ENCODE measurements at regions not wholly inside any gene's neighbourhood (a gene's known extent, or its start where the extent isn't known, plus 50 kb on each side); places are given as distances from the start of the nearest gene placed in this dataset.

DNA sequence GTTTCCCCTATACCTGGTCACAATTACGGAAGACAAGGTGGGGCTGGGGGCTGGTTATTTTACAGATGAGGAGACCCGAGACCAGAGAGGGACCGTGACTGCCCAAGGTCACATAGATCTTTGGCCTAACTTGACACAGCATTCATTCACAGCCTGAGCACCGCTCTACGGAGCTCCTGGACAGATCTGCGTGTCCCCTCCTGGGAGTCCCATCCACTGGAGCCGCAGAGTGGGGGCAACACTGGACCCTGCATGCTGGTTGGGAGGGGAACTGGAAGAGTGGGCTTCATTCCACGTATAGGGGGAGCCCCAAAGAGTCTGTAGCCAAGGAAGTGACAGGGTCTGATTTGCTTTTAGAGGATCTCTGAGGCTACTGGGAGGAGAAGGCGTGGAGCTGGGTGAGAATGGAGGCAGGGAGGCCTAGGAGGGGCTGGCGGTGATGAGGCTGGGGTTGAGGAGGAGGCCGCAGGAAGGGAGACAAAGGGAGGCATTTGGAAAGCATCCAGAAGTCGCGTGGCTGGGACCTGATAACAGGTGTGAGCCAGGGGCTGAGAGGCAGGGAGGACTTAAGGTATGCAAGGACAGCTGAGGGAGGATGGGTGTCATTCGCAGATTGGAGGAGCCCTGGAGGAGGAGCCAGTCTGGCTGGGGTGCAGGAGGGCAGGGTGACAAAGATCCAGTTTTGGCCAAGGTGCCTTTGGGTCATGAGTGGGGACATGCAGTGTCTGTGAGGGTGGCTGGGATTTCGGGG is 64.3 kb upstream of the IER5L start:
- peak overlapping the region in 1 of 2 donors; percentile 68 for H3K27ac ChIP-seq
- H3K4me3 ChIP-seq: no peak overlapping the region
- TF ChIP-seq, protein P1, sequence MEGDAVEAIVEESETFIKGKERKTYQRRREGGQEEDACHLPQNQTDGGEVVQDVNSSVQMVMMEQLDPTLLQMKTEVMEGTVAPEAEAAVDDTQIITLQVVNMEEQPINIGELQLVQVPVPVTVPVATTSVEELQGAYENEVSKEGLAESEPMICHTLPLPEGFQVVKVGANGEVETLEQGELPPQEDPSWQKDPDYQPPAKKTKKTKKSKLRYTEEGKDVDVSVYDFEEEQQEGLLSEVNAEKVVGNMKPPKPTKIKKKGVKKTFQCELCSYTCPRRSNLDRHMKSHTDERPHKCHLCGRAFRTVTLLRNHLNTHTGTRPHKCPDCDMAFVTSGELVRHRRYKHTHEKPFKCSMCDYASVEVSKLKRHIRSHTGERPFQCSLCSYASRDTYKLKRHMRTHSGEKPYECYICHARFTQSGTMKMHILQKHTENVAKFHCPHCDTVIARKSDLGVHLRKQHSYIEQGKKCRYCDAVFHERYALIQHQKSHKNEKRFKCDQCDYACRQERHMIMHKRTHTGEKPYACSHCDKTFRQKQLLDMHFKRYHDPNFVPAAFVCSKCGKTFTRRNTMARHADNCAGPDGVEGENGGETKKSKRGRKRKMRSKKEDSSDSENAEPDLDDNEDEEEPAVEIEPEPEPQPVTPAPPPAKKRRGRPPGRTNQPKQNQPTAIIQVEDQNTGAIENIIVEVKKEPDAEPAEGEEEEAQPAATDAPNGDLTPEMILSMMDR (IDR thresholded peaks at IDR 0.05): no peak
- no peak for DNase-seq (ENCODE audit: low spot score)

DNA sequence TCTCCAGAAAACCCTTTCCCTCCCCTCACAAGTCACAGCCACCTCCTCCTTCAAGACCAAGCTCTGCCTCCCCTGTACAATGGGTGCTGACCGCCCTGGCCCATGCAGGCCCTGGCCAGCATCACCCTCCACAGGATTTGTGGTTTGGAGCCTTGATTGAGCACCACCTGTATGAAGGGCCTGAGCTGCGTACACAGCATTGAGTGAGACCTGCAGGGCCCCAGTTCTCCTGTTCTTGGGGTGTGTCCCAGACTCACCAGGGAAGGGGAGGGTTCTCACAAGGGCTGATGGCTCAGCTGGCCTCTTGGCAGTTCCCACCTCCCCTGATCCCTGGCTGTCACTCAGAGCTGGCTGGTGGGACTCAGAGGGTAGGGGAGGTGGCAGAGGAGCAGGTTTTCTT is 63.7 kb upstream of the IER5L start:
- no peak for DNase-seq (ENCODE audit: low spot score)
- TF ChIP-seq, protein P1 (IDR thresholded peaks at IDR 0.05): no peak
- H3K27ac ChIP-seq: no peak overlapping the region
- H3K4me3 ChIP-seq: no peak overlapping the region

DNA sequence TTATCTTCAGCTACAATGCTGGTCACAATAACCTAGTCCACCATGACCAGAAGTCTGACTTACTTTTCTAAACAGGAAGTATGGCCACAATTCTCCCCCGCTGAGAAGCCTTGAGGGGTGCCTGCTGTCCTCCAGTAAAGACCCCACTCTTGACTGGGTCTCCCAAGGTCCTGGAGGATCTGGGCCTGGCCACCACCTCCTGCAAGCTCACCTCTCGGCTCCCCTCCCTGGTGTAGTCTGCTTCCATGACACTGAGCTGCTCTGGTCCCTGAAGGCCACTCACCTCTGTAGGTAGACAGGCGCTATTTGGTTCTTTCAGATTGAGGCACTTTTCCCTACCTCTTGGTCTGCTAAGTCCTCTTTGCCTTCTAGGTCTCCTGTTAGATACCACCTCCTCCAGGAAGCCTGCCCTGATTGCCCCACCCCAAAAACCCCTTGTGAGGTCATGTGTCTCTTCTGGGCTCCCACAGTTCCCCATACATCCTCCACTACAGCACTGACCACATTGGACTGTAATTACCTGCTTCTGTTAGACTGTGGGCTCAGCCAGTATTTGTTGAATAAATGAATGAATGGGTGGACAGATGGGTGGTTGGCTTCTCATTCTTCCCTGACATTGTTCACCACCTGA is 62.6 kb upstream of the IER5L start:
- DNase-seq (ENCODE audit: low spot score): no peak
- H3K4me3 ChIP-seq: no peak overlapping the region
- H3K27ac ChIP-seq: no peak overlapping the region
- TF ChIP-seq, protein P1 (IDR thresholded peaks at IDR 0.05): no peak

DNA sequence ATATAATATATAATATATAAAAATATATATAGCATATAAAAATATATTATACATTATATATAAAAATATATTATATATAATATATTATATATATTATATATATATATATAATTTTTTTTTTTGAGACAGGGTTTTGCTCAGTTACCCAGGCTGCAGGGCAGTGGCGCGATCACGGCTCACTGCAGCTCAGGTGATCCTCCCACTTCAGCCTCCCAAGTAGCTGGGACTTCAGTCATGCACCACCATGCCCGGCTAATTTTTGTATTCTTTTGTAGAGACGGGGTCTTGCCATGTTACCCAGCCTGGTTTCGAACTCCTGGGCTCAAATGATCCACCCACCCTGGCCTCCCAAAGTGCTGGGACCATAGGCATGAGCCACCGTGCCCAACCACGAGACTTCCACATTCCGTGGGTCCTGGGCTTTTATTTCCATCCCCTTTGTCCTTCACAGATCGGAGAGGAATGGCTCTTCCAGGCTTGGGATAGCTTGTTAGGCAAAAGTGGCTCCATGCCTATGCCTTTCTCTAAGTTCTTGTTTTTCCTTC is 62.0 kb upstream of the IER5L start:
- H3K4me3 ChIP-seq: no peak overlapping the region
- H3K27ac ChIP-seq: no peak overlapping the region
- TF ChIP-seq, protein P1 (IDR thresholded peaks at IDR 0.05): no peak
- DNase-seq (ENCODE audit: low spot score): no peak

DNA sequence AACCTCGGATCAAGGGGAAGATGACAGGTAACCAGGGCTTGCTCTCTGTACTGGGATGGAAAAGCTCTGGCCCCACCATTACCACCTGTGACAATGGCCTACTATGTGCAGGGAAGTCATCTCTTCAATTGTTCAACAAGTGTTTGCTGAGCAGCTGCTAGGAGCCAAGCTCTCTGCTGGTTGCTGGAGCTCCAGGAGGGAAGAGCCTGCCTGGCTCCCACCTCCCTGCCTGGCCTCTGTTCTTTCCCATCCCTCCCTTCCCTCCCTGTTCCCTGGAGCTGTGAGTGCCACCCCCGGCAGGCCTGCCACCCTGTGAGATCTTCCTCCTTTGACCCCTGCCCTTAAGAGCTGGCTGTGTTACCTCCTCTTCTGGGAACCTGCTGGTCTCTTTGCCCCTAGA is 59.7 kb upstream of the IER5L start:
- Histone ChIP-seq H3K4me3 (no peak overlapping the region), H3K27ac (no peak overlapping the region)
- TF ChIP-seq, protein P1 (IDR thresholded peaks at IDR 0.05): no peak
- no peak for DNase-seq (ENCODE audit: low spot score)

DNA sequence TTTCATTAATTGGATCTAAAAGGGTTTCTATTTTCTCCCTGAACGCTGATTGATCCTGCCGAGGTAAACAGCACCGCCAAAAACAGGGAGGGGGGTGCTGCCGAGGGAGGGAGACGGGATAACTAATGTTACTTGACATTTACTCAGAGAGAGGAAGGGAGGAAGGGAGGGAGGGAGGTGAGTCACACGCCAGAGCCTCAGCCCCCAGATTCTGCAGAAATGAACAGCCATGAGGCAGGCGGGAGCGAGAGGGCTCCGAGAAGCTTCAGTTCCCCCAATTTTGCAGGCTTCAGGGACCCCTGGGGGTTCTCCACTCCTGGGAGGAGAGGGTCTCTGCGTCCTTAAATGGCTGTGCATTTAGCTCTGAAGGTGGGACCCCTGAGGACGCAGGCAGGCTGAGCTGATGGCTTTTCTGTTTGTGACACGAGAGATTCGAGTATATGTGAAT is 59.1 kb upstream of the IER5L start:
- DNase-seq (ENCODE audit: low spot score): no peak
- no peak overlapping the region for H3K27ac ChIP-seq
- TF ChIP-seq, protein P1 (IDR thresholded peaks at IDR 0.05): no peak
- no peak overlapping the region for H3K4me3 ChIP-seq

Data from coronary artery (tissue), 2 donors.